Liver (tissue), 8 donors: ENCODE measurements at regions not wholly inside any gene's neighbourhood (a gene's known extent, or its start where the extent isn't known, plus 50 kb on each side); places are given as distances from the start of the nearest gene placed in this dataset.

Experiments
- DNase-seq: peaks from one replicate; pipeline ENCODE4 v3.0.0-alpha.2; 2017; ENCODE audit warnings: low spot score
- H3K27ac ChIP-seq, 2 donors: one replicate each; pipeline ENCODE4 v1.7.0; 2013; ENCODE audit warnings: inconsistent platforms in 2 of 2, low read length in 2 of 2, control low read depth in 1 of 2, low read depth in 1 of 2, mild to moderate bottlenecking in 1 of 2
- H3K27me3 ChIP-seq, 4 donors: one replicate each; pipeline versions ENCODE4 v1.6.1 to v1.7.0; 2013; ENCODE audit warnings: low read length in 3 of 4, inconsistent platforms in 1 of 4, mild to moderate bottlenecking in 1 of 4, moderate library complexity in 1 of 4; ENCODE audit not compliant: control insufficient read depth in 4 of 4, insufficient read depth in 4 of 4
- H3K36me3 ChIP-seq, 4 donors: one replicate each; pipeline versions ENCODE4 v1.6.1 to v1.7.0; 2013; ENCODE audit warnings: low read length in 3 of 4, mild to moderate bottlenecking in 3 of 4, low read depth in 1 of 4, moderate library complexity in 1 of 4; ENCODE audit not compliant: control insufficient read depth in 4 of 4, insufficient read depth in 3 of 4
- H3K4me1 ChIP-seq, 4 donors: one replicate each; pipeline versions ENCODE4 v1.6.1 to v1.7.0; 2013; ENCODE audit warnings: low read length in 3 of 4, mild to moderate bottlenecking in 3 of 4, moderate library complexity in 1 of 4; ENCODE audit not compliant: control insufficient read depth in 4 of 4, insufficient read depth in 4 of 4
- H3K4me3 ChIP-seq, 3 donors: one replicate each; pipeline versions ENCODE4 v1.6.1 to v1.7.0; 2013; ENCODE audit warnings: low read length in 3 of 3, control low read depth in 1 of 3, low read depth in 1 of 3, mild to moderate bottlenecking in 1 of 3
- H3K9ac ChIP-seq, 2 donors: one replicate each; pipeline ENCODE4 v1.7.0; 2013; ENCODE audit warnings: low read length in 2 of 2, mild to moderate bottlenecking in 2 of 2, moderate library complexity in 2 of 2, control low read depth in 1 of 2, low read depth in 1 of 2
- H3K9me3 ChIP-seq, 4 donors: one replicate each; pipeline versions ENCODE4 v1.6.1 to v1.7.0; 2013; ENCODE audit warnings: low read length in 3 of 4; ENCODE audit not compliant: control insufficient read depth in 4 of 4
- EGR1 ChIP-seq, 2 donors: IDR thresholded peaks; 2 replicates each; pipeline ENCODE4 v1.6.1; 2016 to 2018; ENCODE audit warnings: antibody characterized with exemption in 2 of 2, low read depth in 2 of 2
- FOXA1 ChIP-seq: IDR thresholded peaks from 2 replicates; pipeline ENCODE4 v1.6.1; 2016; ENCODE audit warnings: antibody characterized with exemption
- FOXA2 ChIP-seq: IDR thresholded peaks from 2 replicates; pipeline ENCODE4 v1.6.1; 2016; ENCODE audit warnings: antibody characterized with exemption
- GABPA ChIP-seq, 2 donors: IDR thresholded peaks in 1 of 2; conservative IDR thresholded peaks in 1 of 2; 2 replicates each; pipeline ENCODE4 v1.6.1; 2016; ENCODE audit warnings: antibody characterized with exemption in 2 of 2, mild to moderate bottlenecking in 1 of 2, moderate library complexity in 1 of 2
- HNF4A ChIP-seq, 2 donors: conservative IDR thresholded peaks; 2 replicates each; pipeline ENCODE4 v1.6.1; 2016; ENCODE audit warnings: antibody characterized with exemption in 2 of 2, mild to moderate bottlenecking in 2 of 2
- JUND ChIP-seq, 2 donors: IDR thresholded peaks; 2 replicates each; pipeline ENCODE4 v1.6.1; 2016; ENCODE audit warnings: antibody characterized with exemption in 2 of 2
- NR2F2 ChIP-seq: IDR thresholded peaks from 2 replicates; pipeline ENCODE4 v1.6.1; 2016; ENCODE audit warnings: antibody characterized with exemption
- RAD21 ChIP-seq, 2 donors: IDR thresholded peaks; 2 replicates each; pipeline ENCODE4 v1.6.1; 2016; ENCODE audit warnings: antibody characterized with exemption in 2 of 2, mild to moderate bottlenecking in 2 of 2
- TAF1 ChIP-seq: conservative IDR thresholded peaks from 2 replicates; pipeline ENCODE4 v1.6.1; 2016; ENCODE audit warnings: antibody characterized with exemption, mild to moderate bottlenecking
- YY1 ChIP-seq: IDR thresholded peaks from 2 replicates; pipeline ENCODE4 v1.6.1; 2016; ENCODE audit warnings: antibody characterized with exemption, mild to moderate bottlenecking
- WGBS: extraction: QIAGEN DNeasy Blood & Tissue Kit; methylation state at CpG from one replicate; pipeline ENCODE4 v1.1.7; 2013; 5-methylcytosine and 5-hydroxymethylcytosine counted together
- TF ChIP-seq, protein P1 (sequence below): IDR thresholded peaks from 2 replicates; pipeline ENCODE4 v1.6.1; 2016; ENCODE audit warnings: antibody characterized with exemption
- TF ChIP-seq, protein P2 (sequence below): IDR thresholded peaks from 2 replicates; pipeline ENCODE4 v1.6.1; 2016; ENCODE audit warnings: antibody characterized with exemption
- TF ChIP-seq, protein P3 (sequence below): IDR thresholded peaks from 2 replicates; pipeline ENCODE4 v1.6.1; 2016; ENCODE audit warnings: antibody characterized with exemption
- TF ChIP-seq, protein P4 (sequence below): IDR thresholded peaks from 2 replicates; pipeline ENCODE4 v1.6.1; 2016; ENCODE audit warnings: antibody characterized with exemption, mild to moderate bottlenecking
- TF ChIP-seq, protein P5 (sequence below): fragments of 150-350 bp; IDR thresholded peaks from 2 replicates; pipeline ENCODE4 v1.5.1; 2017; ENCODE audit warnings: improper control_type of control experiment, low read depth, low read length; ENCODE audit not compliant: missing input control
- donor health status: healthy.
- donor health status: healthy.
- donor health status: healthy.
- donor health status: healthy.
- donor health status: healthy.

DNA sequence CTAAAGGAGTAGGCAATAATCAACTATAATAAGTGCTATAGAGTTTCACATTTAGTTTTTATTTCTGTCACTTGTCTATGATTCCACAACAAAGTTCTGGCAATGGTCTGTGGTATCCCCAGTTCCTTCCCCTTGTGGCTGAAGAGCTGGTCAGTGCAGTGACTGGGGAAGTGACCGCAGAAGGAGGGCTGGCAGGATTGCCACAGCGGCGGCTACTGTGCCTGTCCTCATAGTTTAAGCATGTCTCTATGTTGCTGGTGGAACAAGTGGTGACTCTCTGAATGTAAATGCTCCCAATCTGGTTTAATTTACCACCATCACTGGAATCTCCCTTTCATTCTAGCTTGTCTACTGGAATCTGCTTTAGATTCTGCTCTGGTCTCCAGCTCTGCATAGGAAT lies 170.6 kb upstream of the GK2 start:
- Histone ChIP-seq H3K9ac (no peak overlapping the region), H3K27ac (no peak overlapping the region), H3K4me3 (no peak overlapping the region), H3K4me1 (no peaks in the 10 kb centered on the region), H3K27me3 (peaks cover 0 to 2% (median 0%) of the 10 kb centered on the region in 4 donors), H3K36me3 (no peaks in the 10 kb centered on the region), H3K9me3 (no peaks in the 10 kb centered on the region)
- no peak for TF ChIP-seq GABPA (IDR thresholded peaks at IDR 0.05 in 1 of 2, conservative IDR thresholded peaks at IDR 0.05 in 1 of 2)
- no peak for TF ChIP-seq NR2F2
- no peak for TF ChIP-seq FOXA1
- TF ChIP-seq, protein P1, sequence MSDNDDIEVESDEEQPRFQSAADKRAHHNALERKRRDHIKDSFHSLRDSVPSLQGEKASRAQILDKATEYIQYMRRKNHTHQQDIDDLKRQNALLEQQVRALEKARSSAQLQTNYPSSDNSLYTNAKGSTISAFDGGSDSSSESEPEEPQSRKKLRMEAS = no peak
- TF ChIP-seq, protein P2, sequence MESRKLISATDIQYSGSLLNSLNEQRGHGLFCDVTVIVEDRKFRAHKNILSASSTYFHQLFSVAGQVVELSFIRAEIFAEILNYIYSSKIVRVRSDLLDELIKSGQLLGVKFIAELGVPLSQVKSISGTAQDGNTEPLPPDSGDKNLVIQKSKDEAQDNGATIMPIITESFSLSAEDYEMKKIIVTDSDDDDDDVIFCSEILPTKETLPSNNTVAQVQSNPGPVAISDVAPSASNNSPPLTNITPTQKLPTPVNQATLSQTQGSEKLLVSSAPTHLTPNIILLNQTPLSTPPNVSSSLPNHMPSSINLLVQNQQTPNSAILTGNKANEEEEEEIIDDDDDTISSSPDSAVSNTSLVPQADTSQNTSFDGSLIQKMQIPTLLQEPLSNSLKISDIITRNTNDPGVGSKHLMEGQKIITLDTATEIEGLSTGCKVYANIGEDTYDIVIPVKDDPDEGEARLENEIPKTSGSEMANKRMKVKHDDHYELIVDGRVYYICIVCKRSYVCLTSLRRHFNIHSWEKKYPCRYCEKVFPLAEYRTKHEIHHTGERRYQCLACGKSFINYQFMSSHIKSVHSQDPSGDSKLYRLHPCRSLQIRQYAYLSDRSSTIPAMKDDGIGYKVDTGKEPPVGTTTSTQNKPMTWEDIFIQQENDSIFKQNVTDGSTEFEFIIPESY = no peak
- TF ChIP-seq, protein P3, sequence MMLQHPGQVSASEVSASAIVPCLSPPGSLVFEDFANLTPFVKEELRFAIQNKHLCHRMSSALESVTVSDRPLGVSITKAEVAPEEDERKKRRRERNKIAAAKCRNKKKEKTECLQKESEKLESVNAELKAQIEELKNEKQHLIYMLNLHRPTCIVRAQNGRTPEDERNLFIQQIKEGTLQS = no peak
- TF ChIP-seq JUND (IDR thresholded peaks at IDR 0.05) = no peak
- TF ChIP-seq EGR1 (IDR thresholded peaks at IDR 0.05; ENCODE audit: low read depth in 2 of 2) = no peak
- TF ChIP-seq, protein P4, sequence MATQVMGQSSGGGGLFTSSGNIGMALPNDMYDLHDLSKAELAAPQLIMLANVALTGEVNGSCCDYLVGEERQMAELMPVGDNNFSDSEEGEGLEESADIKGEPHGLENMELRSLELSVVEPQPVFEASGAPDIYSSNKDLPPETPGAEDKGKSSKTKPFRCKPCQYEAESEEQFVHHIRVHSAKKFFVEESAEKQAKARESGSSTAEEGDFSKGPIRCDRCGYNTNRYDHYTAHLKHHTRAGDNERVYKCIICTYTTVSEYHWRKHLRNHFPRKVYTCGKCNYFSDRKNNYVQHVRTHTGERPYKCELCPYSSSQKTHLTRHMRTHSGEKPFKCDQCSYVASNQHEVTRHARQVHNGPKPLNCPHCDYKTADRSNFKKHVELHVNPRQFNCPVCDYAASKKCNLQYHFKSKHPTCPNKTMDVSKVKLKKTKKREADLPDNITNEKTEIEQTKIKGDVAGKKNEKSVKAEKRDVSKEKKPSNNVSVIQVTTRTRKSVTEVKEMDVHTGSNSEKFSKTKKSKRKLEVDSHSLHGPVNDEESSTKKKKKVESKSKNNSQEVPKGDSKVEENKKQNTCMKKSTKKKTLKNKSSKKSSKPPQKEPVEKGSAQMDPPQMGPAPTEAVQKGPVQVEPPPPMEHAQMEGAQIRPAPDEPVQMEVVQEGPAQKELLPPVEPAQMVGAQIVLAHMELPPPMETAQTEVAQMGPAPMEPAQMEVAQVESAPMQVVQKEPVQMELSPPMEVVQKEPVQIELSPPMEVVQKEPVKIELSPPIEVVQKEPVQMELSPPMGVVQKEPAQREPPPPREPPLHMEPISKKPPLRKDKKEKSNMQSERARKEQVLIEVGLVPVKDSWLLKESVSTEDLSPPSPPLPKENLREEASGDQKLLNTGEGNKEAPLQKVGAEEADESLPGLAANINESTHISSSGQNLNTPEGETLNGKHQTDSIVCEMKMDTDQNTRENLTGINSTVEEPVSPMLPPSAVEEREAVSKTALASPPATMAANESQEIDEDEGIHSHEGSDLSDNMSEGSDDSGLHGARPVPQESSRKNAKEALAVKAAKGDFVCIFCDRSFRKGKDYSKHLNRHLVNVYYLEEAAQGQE = no peak
- TF ChIP-seq TAF1 = no peak
- TF ChIP-seq, protein P5, sequence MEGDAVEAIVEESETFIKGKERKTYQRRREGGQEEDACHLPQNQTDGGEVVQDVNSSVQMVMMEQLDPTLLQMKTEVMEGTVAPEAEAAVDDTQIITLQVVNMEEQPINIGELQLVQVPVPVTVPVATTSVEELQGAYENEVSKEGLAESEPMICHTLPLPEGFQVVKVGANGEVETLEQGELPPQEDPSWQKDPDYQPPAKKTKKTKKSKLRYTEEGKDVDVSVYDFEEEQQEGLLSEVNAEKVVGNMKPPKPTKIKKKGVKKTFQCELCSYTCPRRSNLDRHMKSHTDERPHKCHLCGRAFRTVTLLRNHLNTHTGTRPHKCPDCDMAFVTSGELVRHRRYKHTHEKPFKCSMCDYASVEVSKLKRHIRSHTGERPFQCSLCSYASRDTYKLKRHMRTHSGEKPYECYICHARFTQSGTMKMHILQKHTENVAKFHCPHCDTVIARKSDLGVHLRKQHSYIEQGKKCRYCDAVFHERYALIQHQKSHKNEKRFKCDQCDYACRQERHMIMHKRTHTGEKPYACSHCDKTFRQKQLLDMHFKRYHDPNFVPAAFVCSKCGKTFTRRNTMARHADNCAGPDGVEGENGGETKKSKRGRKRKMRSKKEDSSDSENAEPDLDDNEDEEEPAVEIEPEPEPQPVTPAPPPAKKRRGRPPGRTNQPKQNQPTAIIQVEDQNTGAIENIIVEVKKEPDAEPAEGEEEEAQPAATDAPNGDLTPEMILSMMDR = no peak
- no peak for TF ChIP-seq FOXA2
- TF ChIP-seq RAD21 (IDR thresholded peaks at IDR 0.05) = no peak
- TF ChIP-seq YY1 = no peak
- no peak for TF ChIP-seq HNF4A (conservative IDR thresholded peaks at IDR 0.05)
- DNase-seq = no peak
- WGBS = 83% methylated on average over 3 of the region's 3 CpGs

DNA sequence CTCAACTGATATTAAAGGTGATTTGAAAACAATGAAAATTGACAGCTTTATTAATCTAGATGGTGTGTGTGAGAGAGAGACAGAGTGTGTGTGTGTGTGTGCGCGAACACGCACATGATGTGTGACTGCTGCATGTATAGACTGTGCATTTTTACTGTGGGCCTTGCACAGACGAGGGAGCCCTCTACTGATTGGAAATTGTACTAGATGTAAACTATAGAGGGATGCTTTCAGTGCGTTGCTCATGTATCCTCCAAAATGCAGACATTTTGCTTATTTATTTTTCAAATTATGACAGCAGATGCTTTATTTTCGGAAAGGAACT lies 168.4 kb upstream of the GK2 start:
- no peaks in the 10 kb centered on the region for H3K36me3 ChIP-seq
- H3K9me3 ChIP-seq = no peaks in the 10 kb centered on the region
- TF ChIP-seq, protein P2 = no peak
- TF ChIP-seq TAF1 (no peak), RAD21 (IDR thresholded peaks at IDR 0.05) (peak; percentile 50 to 56), EGR1 (IDR thresholded peaks at IDR 0.05; ENCODE audit: low read depth in 2 of 2) (no peak)
- TF ChIP-seq, protein P1 = no peak
- no peak overlapping the region for H3K27ac ChIP-seq
- peaks cover 0 to 3% (median 1%) of the 10 kb centered on the region in 4 donors for H3K27me3 ChIP-seq
- H3K4me1 ChIP-seq = no peaks in the 10 kb centered on the region
- no peak for DNase-seq
- H3K9ac ChIP-seq = no peak overlapping the region
- no peak overlapping the region for H3K4me3 ChIP-seq
- WGBS = 57% methylated on average over 6 of the region's 6 CpGs
